ENCODE measurements at regions not wholly inside any gene's neighbourhood (a gene's known extent, or its start where the extent isn't known, plus 50 kb on each side); places are given as distances from the start of the nearest gene placed in this dataset.
A peak's percentile ranks its signal among the peaks of the same experiment; 100 is the strongest.

GRCh38 chr20:39489986-39490560 lies 527.9 kb downstream of the DHX35 start:
- Histone ChIP-seq H3K9me3 (ENCODE audit: low read depth, low read length) (peaks cover 2% of the 10 kb centered on the region), H3K4me3 (ENCODE audit: insufficient read depth, low read length) (no peak overlapping the region), H3K79me2 (ENCODE audit: insufficient read depth, low read length) (no peaks in the 10 kb centered on the region), H4K20me1 (ENCODE audit: insufficient read depth, low read length) (no peaks in the 10 kb centered on the region), H3K4me2 (ENCODE audit: insufficient read depth, low read length) (no peak overlapping the region), H3K27ac (ENCODE audit: low read depth, low read length) (no peak overlapping the region), H3K27me3 (ENCODE audit: insufficient read depth, low read length) (no peaks in the 10 kb centered on the region), H3K36me3 (ENCODE audit: insufficient read depth, low read length) (no peaks in the 10 kb centered on the region), H2AFZ (ENCODE audit: low read length) (no peak overlapping the region), H3K4me1 (ENCODE audit: insufficient read depth, low read length) (no peaks in the 10 kb centered on the region)
- peak; percentile 67 for DNase-seq (ENCODE audit: insufficient read length, low spot score, missing footprints)
- TF ChIP-seq CTCF (IDR thresholded peaks at IDR 0.05; ENCODE audit: extremely low read depth, low read depth, low read length) = no peak

- DNase-seq (ENCODE audit: insufficient read length, low spot score, missing footprints) = no peak
- Histone ChIP-seq H2AFZ (ENCODE audit: low read length) (no peak overlapping the region), H3K4me2 (ENCODE audit: insufficient read depth, low read length) (no peak overlapping the region), H3K79me2 (ENCODE audit: insufficient read depth, low read length) (no peaks in the 10 kb centered on the region), H4K20me1 (ENCODE audit: insufficient read depth, low read length) (no peaks in the 10 kb centered on the region), H3K4me3 (ENCODE audit: insufficient read depth, low read length) (no peak overlapping the region), H3K27ac (ENCODE audit: low read depth, low read length) (no peak overlapping the region), H3K27me3 (ENCODE audit: insufficient read depth, low read length) (no peaks in the 10 kb centered on the region), H3K4me1 (ENCODE audit: insufficient read depth, low read length) (no peaks in the 10 kb centered on the region), H3K9me3 (ENCODE audit: low read depth, low read length) (no peaks in the 10 kb centered on the region), H3K36me3 (ENCODE audit: insufficient read depth, low read length) (no peaks in the 10 kb centered on the region)
- no peak for TF ChIP-seq CTCF (IDR thresholded peaks at IDR 0.05; ENCODE audit: extremely low read depth, low read depth, low read length)
Measured at GRCh38 chr20:39480276-39481043, 518.3 kb downstream of the DHX35 start.

- Histone ChIP-seq H4K20me1 (ENCODE audit: insufficient read depth, low read length) (no peaks in the 10 kb centered on the region), H3K36me3 (ENCODE audit: insufficient read depth, low read length) (no peaks in the 10 kb centered on the region), H2AFZ (ENCODE audit: low read length) (no peak overlapping the region), H3K27me3 (ENCODE audit: insufficient read depth, low read length) (no peaks in the 10 kb centered on the region), H3K4me2 (ENCODE audit: insufficient read depth, low read length) (no peak overlapping the region), H3K27ac (ENCODE audit: low read depth, low read length) (no peak overlapping the region), H3K9me3 (ENCODE audit: low read depth, low read length) (no peaks in the 10 kb centered on the region), H3K4me3 (ENCODE audit: insufficient read depth, low read length) (no peak overlapping the region), H3K79me2 (ENCODE audit: insufficient read depth, low read length) (no peaks in the 10 kb centered on the region), H3K4me1 (ENCODE audit: insufficient read depth, low read length) (no peaks in the 10 kb centered on the region)
- no peak for TF ChIP-seq CTCF (IDR thresholded peaks at IDR 0.05; ENCODE audit: extremely low read depth, low read depth, low read length)
- DNase-seq (ENCODE audit: insufficient read length, low spot score, missing footprints) = no peak
Measured at GRCh38 chr20:39479196-39479810, 517.2 kb downstream of the DHX35 start.

GRCh38 chr20:39474879-39475278 lies 512.7 kb downstream of the DHX35 start:
- Histone ChIP-seq H3K9me3 (ENCODE audit: low read depth, low read length) (no peaks in the 10 kb centered on the region), H3K27ac (ENCODE audit: low read depth, low read length) (no peak overlapping the region), H2AFZ (ENCODE audit: low read length) (no peak overlapping the region), H3K4me3 (ENCODE audit: insufficient read depth, low read length) (no peak overlapping the region), H3K27me3 (ENCODE audit: insufficient read depth, low read length) (no peaks in the 10 kb centered on the region), H3K4me2 (ENCODE audit: insufficient read depth, low read length) (no peak overlapping the region), H3K36me3 (ENCODE audit: insufficient read depth, low read length) (no peaks in the 10 kb centered on the region), H3K4me1 (ENCODE audit: insufficient read depth, low read length) (no peaks in the 10 kb centered on the region), H3K79me2 (ENCODE audit: insufficient read depth, low read length) (no peaks in the 10 kb centered on the region), H4K20me1 (ENCODE audit: insufficient read depth, low read length) (no peaks in the 10 kb centered on the region)
- no peak for TF ChIP-seq CTCF (IDR thresholded peaks at IDR 0.05; ENCODE audit: extremely low read depth, low read depth, low read length)
- DNase-seq (ENCODE audit: insufficient read length, low spot score, missing footprints) = no peak
